Jurkat, Clone E6-1 (cell line): ENCODE measurements at regions not wholly inside any gene's neighbourhood (a gene's known extent, or its start where the extent isn't known, plus 50 kb on each side); places are given as distances from the start of the nearest gene placed in this dataset.
"Not testable (repeated sequence)": the region's sequence is repeated elsewhere in the genome, so short reads cannot be mapped to it uniquely, and the experiment has no call there.

ENCODE experiments used
- DNase-seq: peaks from one replicate; pipeline ENCODE4 v3.0.0-alpha.2; 2011; ENCODE audit warnings: low read depth, low spot score
- H3K4me3 ChIP-seq: 2 replicates; pipeline ENCODE4 v1.5.1; 2011; ENCODE audit warnings: mild to moderate bottlenecking, low read length, control low read depth, moderate library complexity

GRCh38 chr4:189740118-189740517 lies 200.6 kb upstream of the FRG1 start:
- H3K4me3 ChIP-seq = not testable (repeated sequence)

DNA sequence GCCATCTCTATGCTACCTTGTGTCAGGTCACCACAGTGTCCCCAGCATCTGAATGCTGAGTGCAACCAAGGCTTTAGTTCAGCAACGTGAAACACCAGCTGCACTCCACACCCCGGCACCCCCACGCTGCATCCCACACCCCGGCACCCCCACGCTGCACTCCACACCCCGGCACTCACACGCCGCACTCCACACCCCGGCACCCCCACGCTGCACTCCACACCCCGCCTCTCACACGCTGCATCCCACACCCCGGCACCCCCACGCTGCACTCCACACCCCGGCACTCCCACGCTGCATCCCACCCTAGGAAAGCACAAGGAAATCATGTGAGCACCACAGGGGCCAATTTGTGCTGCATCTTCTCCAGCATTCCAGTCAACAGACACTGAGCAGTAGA lies 199.8 kb upstream of the FRG1 start:
- DNase-seq = no peak
- no peak overlapping the region for H3K4me3 ChIP-seq

More at GRCh38 chr4:189740118-189740517, 200.6 kb upstream of the FRG1 start:
- not testable (repeated sequence) for DNase-seq

GRCh38 chr4:189753092-189753491 lies 187.6 kb upstream of the FRG1 start:
- DNase-seq = not testable (repeated sequence)

DNA sequence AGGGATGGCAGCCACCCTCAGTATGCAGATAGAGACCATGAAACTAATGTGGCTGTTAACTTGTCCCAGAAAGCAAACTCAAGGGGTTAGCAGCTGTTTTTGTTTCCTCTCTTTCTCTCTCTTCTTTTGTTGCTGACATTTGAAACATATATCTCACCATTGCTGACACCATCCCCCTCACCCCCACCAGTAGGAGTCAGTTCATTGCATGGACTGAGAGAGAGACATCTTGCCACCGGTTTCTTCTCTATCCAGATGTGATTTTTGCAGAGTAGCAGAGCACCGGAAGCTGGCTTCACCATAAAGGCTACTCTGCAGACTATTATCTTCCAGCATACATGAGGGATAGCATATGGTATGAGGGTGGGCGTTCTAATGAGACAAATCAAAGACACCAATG lies 177.1 kb upstream of the FRG1 start:
- H3K4me3 ChIP-seq = no peak overlapping the region
- no peak for DNase-seq

More at GRCh38 chr4:189753092-189753491, 187.6 kb upstream of the FRG1 start:
- H3K4me3 ChIP-seq = not testable (repeated sequence)

DNA sequence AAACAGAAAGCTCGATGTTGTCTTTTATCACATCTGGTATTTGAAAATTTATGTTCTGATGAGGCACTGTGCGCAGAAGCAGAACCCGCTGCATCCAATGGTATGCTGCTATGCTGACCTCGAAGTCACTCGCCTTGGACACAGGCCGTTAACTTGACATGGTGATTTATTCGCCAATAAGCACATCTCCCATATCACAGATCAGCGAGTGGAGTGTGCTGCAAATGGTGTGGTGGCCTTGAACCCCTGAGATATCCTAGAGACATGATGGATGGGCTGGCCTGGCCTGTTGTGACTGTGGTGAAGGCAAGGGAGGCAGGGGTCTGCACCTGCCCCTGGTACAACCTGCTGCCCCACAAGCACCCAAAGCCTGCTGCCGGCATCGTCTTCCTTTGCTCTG lies 175.4 kb upstream of the FRG1 start:
- H3K4me3 ChIP-seq = no peak overlapping the region
- DNase-seq = no peak

- no peak for DNase-seq
- H3K4me3 ChIP-seq = no peak overlapping the region
Measured at GRCh38 chr4:189765736-189766135, 174.9 kb upstream of the FRG1 start.

GRCh38 chr4:189767941-189768340 lies 172.7 kb upstream of the FRG1 start:
- no peak overlapping the region for H3K4me3 ChIP-seq
- DNase-seq = no peak

- no peak overlapping the region for H3K4me3 ChIP-seq
- no peak for DNase-seq
Measured at GRCh38 chr4:189769131-189769530, 171.5 kb upstream of the FRG1 start.

- peak; percentile 96 for DNase-seq
- H3K4me3 ChIP-seq = peak overlapping the region; percentile 29
Measured at GRCh38 chr4:189771696-189772361, 168.8 kb upstream of the FRG1 start.

- no peak for DNase-seq
- H3K4me3 ChIP-seq = no peak overlapping the region
Measured at GRCh38 chr4:189773909-189774308, 166.8 kb upstream of the FRG1 start.

- DNase-seq = no peak
- no peak overlapping the region for H3K4me3 ChIP-seq
Measured at GRCh38 chr4:189779281-189779980, 161.2 kb upstream of the FRG1 start.

DNA sequence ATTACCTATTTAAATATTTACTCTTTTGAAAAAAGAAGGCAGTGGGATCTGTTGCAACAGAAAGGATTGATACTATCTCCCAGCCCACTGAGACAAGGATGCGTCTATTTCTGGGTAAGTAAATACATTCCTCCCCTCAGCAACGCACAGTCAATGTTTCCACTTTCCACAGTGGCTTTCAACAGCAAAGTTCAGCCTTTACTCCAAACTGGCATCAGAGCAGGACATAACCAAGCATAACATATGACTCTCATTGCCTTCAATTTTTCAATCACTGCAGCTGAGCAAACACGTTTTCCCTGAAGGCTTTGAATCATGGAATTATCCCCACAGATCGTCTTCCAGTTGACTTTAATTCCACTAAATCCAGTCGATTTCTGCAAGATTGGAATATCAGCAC lies 160.3 kb upstream of the FRG1 start:
- no peak overlapping the region for H3K4me3 ChIP-seq
- no peak for DNase-seq

GRCh38 chr4:189784651-189785050 lies 156.0 kb upstream of the FRG1 start:
- H3K4me3 ChIP-seq = peak overlapping the region; percentile 48
- no peak for DNase-seq

- peak overlapping the region; percentile 48 for H3K4me3 ChIP-seq
- peak; percentile 95 for DNase-seq
Measured at GRCh38 chr4:189785257-189785656, 155.4 kb upstream of the FRG1 start.

GRCh38 chr4:189786447-189786846 lies 154.2 kb upstream of the FRG1 start:
- no peak overlapping the region for H3K4me3 ChIP-seq
- peak; percentile 63 for DNase-seq

- H3K4me3 ChIP-seq = no peak overlapping the region
- DNase-seq = no peak
Measured at GRCh38 chr4:189787216-189788031, 153.2 kb upstream of the FRG1 start.

DNA sequence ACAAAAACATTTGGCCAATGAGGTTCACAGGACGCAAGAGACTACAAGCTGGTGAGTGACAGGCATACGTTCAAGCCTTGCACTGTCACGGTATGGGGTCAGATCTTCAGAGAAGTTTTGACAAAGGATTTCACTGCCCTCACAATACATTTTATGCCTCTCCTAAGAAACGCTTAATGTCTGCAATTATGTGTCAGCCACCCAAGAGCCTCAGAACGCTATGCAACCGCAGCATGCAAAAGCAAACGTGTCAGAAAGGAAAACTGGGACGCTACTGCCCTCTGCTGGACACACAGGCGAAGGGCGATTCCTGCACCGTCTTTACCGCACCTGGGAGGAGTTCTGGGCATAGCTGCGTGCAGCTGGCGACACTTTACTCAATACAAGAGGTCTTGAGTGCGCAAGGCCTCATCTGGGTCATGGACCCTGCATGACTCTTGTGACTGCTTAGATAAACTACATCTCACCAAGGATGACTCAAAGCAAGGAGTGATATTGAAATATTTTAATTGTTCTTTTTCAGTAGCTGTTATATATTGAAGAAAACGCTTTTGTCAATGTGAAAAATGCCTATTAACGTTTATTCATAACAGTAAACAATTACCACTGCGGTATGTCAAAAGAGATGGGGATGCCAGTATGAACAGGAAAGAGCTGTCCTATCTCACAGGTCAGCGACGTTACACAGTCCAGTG lies 147.6 kb upstream of the FRG1 start:
- DNase-seq = peak; percentile 83
- H3K4me3 ChIP-seq = peak overlapping the region; percentile 5; the same call in 1 of the 2 replicates

DNA sequence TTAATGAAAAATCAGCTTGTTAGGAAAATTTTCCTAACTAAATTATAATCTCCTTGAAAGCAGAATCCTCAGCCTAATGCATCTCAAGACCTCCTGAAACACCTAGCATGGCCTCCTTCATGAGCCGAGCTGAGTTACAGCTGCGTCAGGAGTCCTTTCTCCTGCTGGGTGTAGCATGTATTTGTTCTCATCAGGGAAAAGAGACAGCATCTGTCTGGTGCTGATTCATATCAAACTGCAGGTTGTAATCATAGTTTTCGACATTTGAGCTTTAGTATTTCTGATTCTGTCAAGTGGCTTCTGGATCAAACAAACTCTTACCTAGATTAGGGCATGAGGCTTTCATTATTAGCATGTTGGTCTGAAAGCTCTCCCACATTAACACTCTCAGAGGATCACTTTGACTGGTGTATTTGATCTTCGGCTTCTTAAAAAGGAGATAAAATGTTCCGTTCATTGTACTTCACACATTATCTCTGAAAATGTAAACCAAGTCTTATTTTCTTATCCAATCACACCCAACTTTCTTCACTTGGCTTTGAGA lies 140.1 kb upstream of the FRG1 start:
- no peak for DNase-seq
- no peak overlapping the region for H3K4me3 ChIP-seq

GRCh38 chr4:189802884-189803283 lies 137.8 kb upstream of the FRG1 start:
- H3K4me3 ChIP-seq = no peak overlapping the region
- DNase-seq = no peak
